HG03095 (cell line): ENCODE measurements at regions not wholly inside any gene's neighbourhood (a gene's known extent, or its start where the extent isn't known, plus 50 kb on each side); places are given as distances from the start of the nearest gene placed in this dataset.

Experiments
- ATAC-seq: cut with Tn5 transposase; IDR thresholded peaks from one replicate; pipeline ENCODE4 v1.9.1; 2021; ENCODE audit warnings: moderate library complexity; ENCODE audit not compliant: unreplicated experiment

GRCh38 chr4:20504146-20504545, 196.1 kb upstream of the PACRGL start:
- no peak for ATAC-seq

GRCh38 chr4:20505927-20506326, 194.3 kb upstream of the PACRGL start:
- ATAC-seq, result no peak

- ATAC-seq, result no peak
These were observed 193.4 kb upstream of the PACRGL start for GRCh38 chr4:20506827-20507226.

GRCh38 chr4:20509315-20509714, 190.9 kb upstream of the PACRGL start:
- no peak for ATAC-seq

- no peak for ATAC-seq
These were observed 188.0 kb upstream of the PACRGL start for GRCh38 chr4:20512033-20512792.

GRCh38 chr4:20512985-20513384, 187.3 kb upstream of the PACRGL start:
- no peak for ATAC-seq

GRCh38 chr4:20520901-20521300, 179.4 kb upstream of the PACRGL start:
- ATAC-seq, result no peak

GRCh38 chr4:20528508-20528907, 171.8 kb upstream of the PACRGL start:
- ATAC-seq, result no peak

- ATAC-seq, result no peak
These were observed 170.6 kb upstream of the PACRGL start for GRCh38 chr4:20529691-20530090.

GRCh38 chr4:20532116-20532790, 168.0 kb upstream of the PACRGL start:
- no peak for ATAC-seq

GRCh38 chr4:20532871-20533870, 167.1 kb upstream of the PACRGL start:
- no peak for ATAC-seq

- no peak for ATAC-seq
These were observed 161.4 kb upstream of the PACRGL start for GRCh38 chr4:20538905-20539304.

- ATAC-seq, result no peak
These were observed 157.1 kb upstream of the PACRGL start for GRCh38 chr4:20543131-20543530.

- no peak for ATAC-seq
These were observed 155.6 kb upstream of the PACRGL start for GRCh38 chr4:20544645-20545044.

- no peak for ATAC-seq
These were observed 148.3 kb upstream of the PACRGL start for GRCh38 chr4:20552004-20552403.

GRCh38 chr4:20554134-20554533, 146.1 kb upstream of the PACRGL start:
- ATAC-seq, result no peak

GRCh38 chr4:20565075-20565721, 135.1 kb upstream of the PACRGL start:
- ATAC-seq, result no peak

GRCh38 chr4:20570981-20571715, 129.1 kb upstream of the PACRGL start:
- ATAC-seq, result no peak

GRCh38 chr4:20572976-20573375, 127.3 kb upstream of the PACRGL start:
- ATAC-seq, result no peak

- no peak for ATAC-seq
These were observed 125.3 kb upstream of the PACRGL start for GRCh38 chr4:20574986-20575385.
